CD4-positive, alpha-beta T cell treated with Interleukin-12 subunit alpha and Interleukin-12 subunit beta, for 1 hour (primary cell): ENCODE measurements at regions not wholly inside any gene's neighbourhood (a gene's known extent, or its start where the extent isn't known, plus 50 kb on each side); places are given as distances from the start of the nearest gene placed in this dataset.

ENCODE experiments used
- DNase-seq: peaks from one replicate; pipeline ENCODE4 v3.0.0-alpha.2; 2020

GRCh38 chr3:194806991-194807630 is 121.4 kb downstream of the FAM43A start:
- no peak for DNase-seq

GRCh38 chr3:194808640-194809097 is 123.0 kb downstream of the FAM43A start:
- DNase-seq = no peak

GRCh38 chr3:194809382-194809781 is 123.7 kb downstream of the FAM43A start:
- DNase-seq = no peak

DNA sequence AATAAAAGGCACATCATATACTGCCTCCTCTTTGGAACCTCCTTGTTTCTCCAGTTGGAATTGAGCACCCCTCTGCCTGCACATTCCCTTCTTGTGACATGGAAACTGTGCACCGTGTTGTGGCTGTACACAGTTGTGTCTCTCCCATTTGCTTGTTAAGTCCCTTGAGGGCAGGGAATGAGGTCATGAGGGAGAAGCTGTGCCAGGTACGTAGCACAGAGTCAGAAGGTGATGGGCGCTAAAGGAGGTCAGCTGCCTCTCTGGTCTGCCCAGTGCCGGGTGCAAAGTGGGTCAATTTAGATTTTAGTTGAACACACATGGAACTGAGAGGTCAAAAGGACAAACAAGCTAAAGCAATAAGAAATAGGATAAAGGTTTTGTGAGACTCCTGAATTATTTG is 124.4 kb downstream of the FAM43A start:
- no peak for DNase-seq

DNA sequence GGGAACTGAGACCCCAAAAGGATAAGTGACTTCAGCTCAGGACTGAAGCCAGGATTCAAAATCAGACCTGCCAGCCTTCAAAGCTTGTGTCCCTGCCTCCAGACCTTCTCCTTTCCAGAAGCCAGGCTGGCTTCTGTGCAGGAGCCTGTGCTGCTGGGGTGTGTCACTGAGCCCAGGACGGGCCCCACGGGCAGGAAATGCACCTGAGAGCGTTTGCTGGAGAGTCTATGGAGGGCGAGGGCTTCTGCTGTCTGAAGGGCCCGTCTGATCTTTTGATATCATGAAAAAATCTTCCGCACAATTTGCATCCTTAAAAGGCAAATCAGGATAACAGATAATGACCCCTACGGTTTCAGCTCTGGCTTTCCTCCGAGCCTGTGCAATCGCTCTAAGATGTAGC is 125.4 kb downstream of the FAM43A start:
- no peak for DNase-seq

DNA sequence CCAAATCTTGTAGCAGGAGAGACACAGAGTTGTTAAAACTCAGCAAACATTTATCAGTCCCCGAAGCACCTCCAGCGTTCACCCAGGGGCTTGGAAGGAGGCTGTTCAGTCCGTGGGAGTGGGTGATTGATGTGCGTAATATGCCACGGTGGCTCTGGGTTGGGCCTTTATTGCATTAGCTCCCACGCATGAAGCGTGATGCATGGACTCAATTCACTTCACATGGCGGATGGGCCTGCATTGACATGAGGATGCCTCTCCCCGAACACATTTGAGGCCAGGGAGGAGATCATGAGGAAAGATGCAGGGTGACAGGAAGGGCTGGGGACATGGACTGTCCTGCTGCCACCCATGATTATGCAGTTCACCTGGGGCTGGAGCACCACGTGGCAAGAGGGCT is 126.5 kb downstream of the FAM43A start:
- DNase-seq = no peak

- DNase-seq = no peak
Observed at GRCh38 chr3:194814878-194815357, 129.2 kb downstream of the FAM43A start.

DNA sequence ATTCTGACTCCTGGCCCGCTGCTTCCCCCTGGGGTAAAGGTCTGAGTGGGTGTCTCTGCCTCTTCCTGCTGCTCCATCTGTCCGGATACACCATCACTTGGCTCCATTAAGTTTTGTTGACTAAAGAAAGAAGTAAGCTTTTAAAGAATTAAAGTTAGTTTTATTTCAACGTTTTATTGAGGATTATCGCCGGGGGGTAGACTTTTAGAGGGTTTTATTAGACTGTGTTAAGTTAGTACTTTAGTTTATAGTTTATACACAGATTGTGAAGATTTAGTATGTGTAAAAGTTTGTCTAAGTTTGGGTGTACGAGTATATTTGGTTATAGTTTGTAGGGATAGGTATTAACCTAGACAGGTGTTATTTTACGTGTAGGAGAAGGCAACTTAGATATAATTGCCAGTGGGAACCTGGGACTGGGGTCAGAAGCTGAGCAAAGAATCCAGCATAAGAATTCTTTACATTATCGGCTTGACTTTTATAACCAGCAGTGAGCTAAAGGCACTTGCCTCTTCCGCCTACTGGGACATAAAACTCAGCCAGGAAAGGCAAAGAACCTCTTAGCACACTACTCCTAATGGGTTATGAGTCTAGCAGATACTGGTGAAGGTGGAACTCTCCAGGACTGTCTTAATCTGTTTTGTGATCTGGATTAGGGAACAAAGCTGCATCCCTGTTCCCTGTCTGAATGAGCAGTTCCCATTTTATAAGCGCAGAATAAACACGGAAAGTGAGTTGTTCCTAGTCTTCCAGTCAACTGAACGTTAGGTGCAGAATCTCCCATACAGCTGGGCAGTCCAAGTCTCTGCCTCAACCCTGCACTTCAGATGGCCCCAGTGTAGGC is 131.3 kb downstream of the FAM43A start:
- no peak for DNase-seq

- no peak for DNase-seq
Observed at GRCh38 chr3:194817592-194817930, 131.9 kb downstream of the FAM43A start.

DNA sequence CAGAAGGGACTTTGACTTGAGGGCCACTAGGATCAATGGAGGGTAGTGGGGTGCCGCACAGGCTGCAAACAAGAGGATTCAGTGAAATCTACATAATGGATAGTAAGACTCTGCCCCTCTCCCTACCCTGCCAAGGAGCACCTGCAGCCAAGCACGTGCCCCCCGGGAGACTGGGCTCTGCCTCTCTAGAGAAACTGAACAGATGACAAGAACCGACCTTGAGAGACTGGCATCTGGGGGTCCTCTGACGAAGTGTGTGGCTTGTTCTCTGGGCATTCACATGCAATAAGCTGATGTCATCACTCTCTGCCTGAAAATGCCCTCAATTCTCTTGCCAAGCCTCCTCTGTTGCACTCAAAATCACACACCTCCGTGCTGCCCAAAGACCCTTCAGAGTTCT is 132.3 kb downstream of the FAM43A start:
- no peak for DNase-seq

GRCh38 chr3:194824100-194824499 is 138.4 kb downstream of the FAM43A start:
- DNase-seq = no peak

- DNase-seq = no peak
Observed at GRCh38 chr3:194824701-194825111, 139.0 kb downstream of the FAM43A start.

- no peak for DNase-seq
Observed at GRCh38 chr3:194826594-194826993, 140.9 kb downstream of the FAM43A start.

GRCh38 chr3:194827486-194827885 is 141.8 kb downstream of the FAM43A start:
- no peak for DNase-seq

- no peak for DNase-seq
Observed at GRCh38 chr3:194828116-194828515, 142.4 kb downstream of the FAM43A start.

DNA sequence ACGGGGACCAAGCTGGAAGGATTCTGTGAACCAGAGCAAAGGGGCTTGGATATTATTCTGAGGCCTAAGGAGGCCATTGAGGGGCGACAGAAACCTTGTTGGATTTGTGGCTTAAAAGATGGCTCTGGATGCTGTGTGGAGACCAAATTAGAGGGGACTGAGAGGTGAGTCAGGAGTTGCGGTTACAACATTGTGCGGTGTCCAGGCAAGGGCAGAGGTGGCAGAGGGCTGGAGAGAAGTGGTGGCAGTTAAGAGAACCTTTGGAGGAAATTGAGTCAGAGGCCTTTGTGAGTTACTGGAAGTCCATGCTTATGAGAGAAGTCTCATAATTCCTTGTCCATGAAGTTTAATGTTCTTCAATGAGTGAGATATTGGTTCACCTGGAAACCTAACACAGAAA is 143.2 kb downstream of the FAM43A start:
- DNase-seq = no peak

DNA sequence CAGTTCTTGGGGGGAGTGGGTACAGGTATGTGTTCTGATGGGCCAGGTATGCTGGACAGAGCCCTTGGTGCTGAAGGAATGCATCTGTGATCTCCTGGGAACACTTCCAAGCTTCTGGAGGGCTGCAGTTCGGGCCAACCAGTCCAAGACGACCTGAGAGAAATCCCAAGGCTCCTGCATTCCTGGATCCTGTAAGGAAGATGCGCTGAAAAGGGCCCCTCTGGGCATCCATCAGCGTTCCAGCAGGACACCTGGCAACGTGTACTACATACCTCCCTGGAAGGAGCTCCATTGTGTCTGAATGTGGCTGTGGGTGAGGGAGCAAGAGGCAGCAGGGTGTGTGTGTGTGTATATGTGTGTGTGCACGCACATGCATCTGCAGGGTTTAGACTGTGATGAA is 144.7 kb downstream of the FAM43A start:
- no peak for DNase-seq

- DNase-seq = no peak
Observed at GRCh38 chr3:194830978-194831377, 145.3 kb downstream of the FAM43A start.

DNA sequence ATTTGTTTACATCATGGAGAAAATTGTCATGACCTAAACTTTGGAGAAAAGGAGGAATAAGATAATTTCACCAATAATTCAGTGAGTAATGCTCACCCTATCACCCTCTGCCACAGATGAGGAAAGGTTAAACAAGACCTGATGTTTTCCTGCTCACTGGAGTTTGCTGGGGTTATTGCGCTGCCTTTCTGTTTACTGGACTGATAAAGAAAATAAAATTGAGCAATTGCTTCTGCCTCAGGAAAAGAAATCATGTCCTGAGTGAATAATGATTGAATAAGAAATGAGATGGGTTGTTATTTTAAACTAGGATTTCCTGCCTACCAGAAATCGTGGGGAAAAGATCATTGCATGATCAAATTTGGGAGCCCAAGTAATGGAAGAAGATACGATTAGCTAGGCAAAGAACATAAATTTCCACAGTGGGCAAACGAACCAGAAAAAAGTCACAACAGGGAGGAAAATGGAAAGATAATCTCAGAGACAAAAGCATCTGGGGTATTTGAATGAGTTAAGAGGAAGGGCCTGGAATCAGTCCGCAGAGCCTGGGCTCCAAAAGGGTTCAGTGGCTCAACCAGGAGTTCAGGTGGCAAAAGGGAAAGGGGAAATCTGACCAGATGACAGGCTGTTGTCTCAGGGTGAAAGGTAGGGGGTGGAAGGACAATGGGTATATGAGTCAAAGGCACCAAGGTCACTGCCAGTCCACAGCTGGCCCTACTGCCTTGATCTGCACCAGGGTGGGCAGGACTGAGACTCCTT is 146.8 kb downstream of the FAM43A start:
- DNase-seq = no peak

GRCh38 chr3:194833114-194833910 is 147.6 kb downstream of the FAM43A start:
- DNase-seq = no peak

- no peak for DNase-seq
Observed at GRCh38 chr3:194836661-194837060, 151.0 kb downstream of the FAM43A start.

DNA sequence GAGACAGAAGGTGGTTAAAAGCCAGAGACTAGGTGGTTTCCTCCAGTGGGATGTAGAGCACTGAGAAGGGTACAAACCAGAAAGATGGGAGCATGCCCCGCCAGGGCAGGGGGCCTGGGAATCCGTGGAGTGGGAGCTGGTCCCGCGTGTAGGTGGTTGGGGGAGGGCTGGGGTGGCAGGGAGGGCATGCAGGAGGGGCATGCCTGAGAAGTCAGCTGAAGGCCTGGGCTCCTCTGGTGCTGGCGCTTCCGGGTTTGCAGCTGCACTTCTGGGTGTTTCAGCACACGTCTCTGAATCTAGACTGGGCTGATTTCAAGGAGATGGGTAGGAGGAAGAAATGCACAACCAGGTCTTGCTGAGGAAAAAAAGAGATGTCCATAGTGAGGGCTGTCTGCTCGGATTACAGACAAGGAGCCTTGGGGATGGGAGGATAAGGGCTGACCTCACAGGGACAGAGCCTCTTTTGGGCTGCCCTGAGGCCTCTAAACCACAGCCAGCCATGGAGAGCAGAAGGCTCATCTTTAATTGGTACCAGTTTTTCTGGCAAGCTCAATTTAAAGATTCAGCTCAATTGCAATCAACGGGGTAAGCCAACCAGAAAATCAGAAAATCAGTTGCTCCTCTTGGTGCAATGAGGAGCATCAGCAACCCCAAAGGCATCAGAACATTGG is 151.9 kb downstream of the FAM43A start:
- no peak for DNase-seq
